ENCODE measurements at regions not wholly inside any gene's neighbourhood (a gene's known extent, or its start where the extent isn't known, plus 50 kb on each side); places are given as distances from the start of the nearest gene placed in this dataset.

DNA sequence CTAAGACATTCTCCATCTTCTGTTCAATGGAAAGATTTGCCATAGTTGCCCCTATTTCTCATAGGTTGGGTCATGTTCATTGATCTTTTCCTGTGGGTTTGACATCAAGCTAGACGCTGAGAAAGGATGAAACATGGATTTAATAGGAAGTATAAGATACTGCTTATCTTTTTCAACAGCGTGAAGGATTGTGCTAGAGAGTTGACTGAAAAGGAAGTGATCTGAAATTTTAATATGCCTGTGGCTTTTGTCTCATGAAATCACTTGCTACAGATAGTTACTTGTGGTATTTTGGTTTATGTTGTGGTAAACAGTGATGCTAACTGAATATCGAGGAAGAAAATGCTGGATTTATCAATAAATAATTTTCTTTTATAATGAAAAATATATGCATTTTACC is 442.9 kb downstream of the EDEM1 start:
- TF ChIP-seq POLR2A (IDR thresholded peaks at IDR 0.05) = no peak
- TF ChIP-seq, protein P1, sequence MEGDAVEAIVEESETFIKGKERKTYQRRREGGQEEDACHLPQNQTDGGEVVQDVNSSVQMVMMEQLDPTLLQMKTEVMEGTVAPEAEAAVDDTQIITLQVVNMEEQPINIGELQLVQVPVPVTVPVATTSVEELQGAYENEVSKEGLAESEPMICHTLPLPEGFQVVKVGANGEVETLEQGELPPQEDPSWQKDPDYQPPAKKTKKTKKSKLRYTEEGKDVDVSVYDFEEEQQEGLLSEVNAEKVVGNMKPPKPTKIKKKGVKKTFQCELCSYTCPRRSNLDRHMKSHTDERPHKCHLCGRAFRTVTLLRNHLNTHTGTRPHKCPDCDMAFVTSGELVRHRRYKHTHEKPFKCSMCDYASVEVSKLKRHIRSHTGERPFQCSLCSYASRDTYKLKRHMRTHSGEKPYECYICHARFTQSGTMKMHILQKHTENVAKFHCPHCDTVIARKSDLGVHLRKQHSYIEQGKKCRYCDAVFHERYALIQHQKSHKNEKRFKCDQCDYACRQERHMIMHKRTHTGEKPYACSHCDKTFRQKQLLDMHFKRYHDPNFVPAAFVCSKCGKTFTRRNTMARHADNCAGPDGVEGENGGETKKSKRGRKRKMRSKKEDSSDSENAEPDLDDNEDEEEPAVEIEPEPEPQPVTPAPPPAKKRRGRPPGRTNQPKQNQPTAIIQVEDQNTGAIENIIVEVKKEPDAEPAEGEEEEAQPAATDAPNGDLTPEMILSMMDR (IDR thresholded peaks at IDR 0.05) = no peak
- Histone ChIP-seq H3K4me1 (no peaks in the 10 kb centered on the region), H3K27me3 (no peaks in the 10 kb centered on the region), H3K9me3 (no peaks in the 10 kb centered on the region), H3K4me3 (replicated peaks in 1 of 3) (no peak overlapping the region), H3K27ac (no peak overlapping the region), H3K36me3 (no peaks in the 10 kb centered on the region)
- intact Hi-C loops (cut with DNase I) = no loop called here
- WGBS, 2 donors = 78 to 83% methylated on average over 3 of the region's 3 CpGs
- DNase-seq = no peak

DNA sequence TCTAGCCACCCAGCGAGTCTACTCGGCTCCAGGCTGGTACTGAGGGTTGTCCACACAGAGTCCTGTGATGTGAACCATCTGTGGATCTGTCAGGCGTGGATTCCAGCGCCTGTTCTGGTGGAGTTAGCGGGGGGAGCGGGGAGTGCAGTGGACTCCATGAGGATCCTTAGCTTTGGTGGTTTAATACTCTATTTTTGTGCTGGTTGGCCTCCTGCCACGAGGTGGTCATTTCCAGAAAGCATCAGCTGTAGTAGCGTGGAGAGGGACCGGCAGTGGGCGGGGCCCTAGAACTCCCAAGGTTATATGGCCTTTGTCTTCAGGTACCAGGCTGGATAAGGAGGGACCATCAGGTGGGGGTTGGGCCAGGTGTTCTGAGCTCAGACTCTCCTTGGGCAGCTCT is 446.5 kb downstream of the EDEM1 start:
- 76 to 85% methylated on average over 10 of the region's 10 CpGs for WGBS, 2 donors
- no peak overlapping the region for H3K4me3 ChIP-seq (replicated peaks in 1 of 3)
- no peak for DNase-seq

DNA sequence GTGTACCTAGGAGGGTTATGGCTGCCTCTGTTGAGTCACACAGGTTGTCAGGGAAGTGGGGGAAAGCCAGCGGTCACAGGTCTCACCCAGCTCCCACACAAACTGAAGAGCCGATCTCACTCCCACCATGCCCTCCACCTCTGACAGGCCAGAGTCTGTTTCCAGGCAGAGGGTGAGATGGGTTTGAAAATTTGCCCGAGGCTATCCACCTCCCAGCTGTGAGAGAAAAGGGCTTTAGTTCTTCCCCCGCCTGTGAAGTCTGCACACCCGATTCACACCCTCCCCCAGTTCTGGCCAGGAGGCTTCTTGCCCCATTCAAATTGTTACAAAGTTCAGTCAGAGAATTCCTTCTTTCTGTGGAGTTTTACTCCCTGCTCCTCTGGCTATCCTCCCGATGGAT is 446.9 kb downstream of the EDEM1 start:
- Histone ChIP-seq H3K36me3 (no peaks in the 10 kb centered on the region), H3K9me3 (no peaks in the 10 kb centered on the region), H3K4me3 (replicated peaks in 1 of 3) (no peak overlapping the region), H3K4me1 (no peaks in the 10 kb centered on the region), H3K27ac (no peak overlapping the region), H3K27me3 (no peaks in the 10 kb centered on the region)
- 66 to 88% methylated on average over 5 to 6 of the region's 6 CpGs for WGBS, 2 donors
- intact Hi-C loops (cut with DNase I) = no loop called here
- DNase-seq = no peak
- TF ChIP-seq, protein P1 (IDR thresholded peaks at IDR 0.05) = no peak
- no peak for TF ChIP-seq POLR2A (IDR thresholded peaks at IDR 0.05)

More for the DNA sequence above, 446.5 kb downstream of the EDEM1 start:
- intact Hi-C loops (cut with DNase I) = no loop called here
- Histone ChIP-seq H3K27me3 (no peaks in the 10 kb centered on the region), H3K4me1 (no peaks in the 10 kb centered on the region), H3K36me3 (no peaks in the 10 kb centered on the region), H3K9me3 (no peaks in the 10 kb centered on the region), H3K27ac (no peak overlapping the region)
- no peak for TF ChIP-seq POLR2A (IDR thresholded peaks at IDR 0.05)
- TF ChIP-seq, protein P1 (IDR thresholded peaks at IDR 0.05) = no peak

DNA sequence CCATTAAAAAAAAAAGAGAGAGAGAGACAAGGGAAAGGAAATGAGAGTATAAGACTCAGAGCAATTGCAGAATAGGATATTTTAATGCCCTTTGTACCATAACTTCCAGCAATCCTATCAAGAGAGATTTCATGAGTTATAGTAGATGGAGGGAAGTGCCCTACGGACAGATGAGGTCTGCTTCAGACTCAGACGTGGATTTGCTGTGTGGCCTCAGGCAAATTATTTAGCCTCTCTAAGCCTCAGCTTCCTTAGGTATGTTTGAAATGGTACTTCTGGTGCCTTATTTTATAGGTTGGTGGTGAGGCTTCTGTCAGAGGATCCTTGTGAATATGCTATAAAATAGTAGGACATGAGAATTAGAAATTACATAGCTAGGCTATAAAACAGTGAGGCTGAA is 448.2 kb downstream of the EDEM1 start:
- Histone ChIP-seq H3K4me3 (replicated peaks in 1 of 3) (no peak overlapping the region), H3K36me3 (no peaks in the 10 kb centered on the region), H3K27me3 (no peaks in the 10 kb centered on the region), H3K4me1 (no peaks in the 10 kb centered on the region), H3K9me3 (no peaks in the 10 kb centered on the region), H3K27ac (no peak overlapping the region)
- intact Hi-C loops (cut with DNase I) = no loop called here
- no peak for DNase-seq
- TF ChIP-seq, protein P1 (IDR thresholded peaks at IDR 0.05) = no peak
- TF ChIP-seq POLR2A (IDR thresholded peaks at IDR 0.05) = no peak
- 80 to 90% methylated on average over 2 of the region's 2 CpGs for WGBS, 2 donors

DNA sequence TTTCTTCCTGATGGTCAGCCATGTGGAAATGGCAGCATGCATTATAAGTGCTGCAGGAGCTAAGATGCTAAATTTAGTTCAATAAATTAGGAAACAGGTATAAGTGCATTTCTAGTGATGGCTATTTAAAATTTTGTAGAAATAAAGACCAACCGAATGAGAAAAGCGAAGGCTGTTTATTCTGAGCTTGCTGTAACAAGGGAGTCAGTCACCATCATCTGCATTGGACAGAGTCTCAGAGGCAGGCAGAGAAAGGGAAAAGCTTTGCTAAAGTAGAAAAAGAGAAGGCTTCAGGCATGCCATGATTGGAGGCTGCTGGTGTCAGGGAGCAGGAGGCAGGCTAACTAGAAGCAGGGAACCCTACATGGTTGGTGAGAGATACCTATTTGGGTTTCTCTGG is 451.0 kb downstream of the EDEM1 start:
- Histone ChIP-seq H3K27me3 (no peaks in the 10 kb centered on the region), H3K27ac (no peak overlapping the region), H3K4me1 (no peaks in the 10 kb centered on the region), H3K4me3 (replicated peaks in 1 of 3) (no peak overlapping the region), H3K36me3 (no peaks in the 10 kb centered on the region), H3K9me3 (no peaks in the 10 kb centered on the region)
- intact Hi-C loops (cut with DNase I) = no loop called here
- WGBS, 2 donors = 94 to 95% methylated on average over 2 of the region's 2 CpGs
- TF ChIP-seq POLR2A (IDR thresholded peaks at IDR 0.05) = no peak
- TF ChIP-seq, protein P1 (IDR thresholded peaks at IDR 0.05) = no peak
- no peak for DNase-seq
